HG02571 (cell line): ENCODE measurements at regions not wholly inside any gene's neighbourhood (a gene's known extent, or its start where the extent isn't known, plus 50 kb on each side); places are given as distances from the start of the nearest gene placed in this dataset.

Source experiments
- ATAC-seq: cut with Tn5 transposase; IDR thresholded peaks from one replicate; pipeline ENCODE4 v1.9.1; 2021; ENCODE audit warnings: mild to moderate bottlenecking, moderate library complexity; ENCODE audit not compliant: unreplicated experiment

- ATAC-seq = no peak
Observed at GRCh38 chr1:234941321-234942011, 187.2 kb downstream of the TOMM20 start.

- ATAC-seq = no peak
Observed at GRCh38 chr1:234940841-234941240, 187.8 kb downstream of the TOMM20 start.

GRCh38 chr1:234938924-234939323 is 189.7 kb downstream of the TOMM20 start:
- ATAC-seq = no peak

DNA sequence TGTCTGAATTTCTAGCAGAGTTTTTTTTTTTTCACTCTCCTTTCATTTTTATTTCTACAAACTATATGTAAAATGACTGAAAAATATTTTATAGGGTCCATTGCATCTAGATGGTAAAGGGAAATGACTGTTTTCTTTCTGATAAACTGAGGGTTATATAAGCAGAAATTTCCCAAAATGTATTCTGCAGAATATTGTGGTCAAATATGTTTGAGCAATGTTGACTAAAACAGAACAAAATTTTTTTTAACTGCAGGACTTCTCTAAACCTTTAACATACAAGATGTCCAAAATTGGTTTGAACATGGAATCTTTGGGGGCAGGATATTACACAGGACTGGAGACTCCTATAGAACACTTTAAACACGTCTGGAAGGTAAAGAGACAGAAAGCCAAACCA is 190.5 kb downstream of the TOMM20 start:
- no peak for ATAC-seq

DNA sequence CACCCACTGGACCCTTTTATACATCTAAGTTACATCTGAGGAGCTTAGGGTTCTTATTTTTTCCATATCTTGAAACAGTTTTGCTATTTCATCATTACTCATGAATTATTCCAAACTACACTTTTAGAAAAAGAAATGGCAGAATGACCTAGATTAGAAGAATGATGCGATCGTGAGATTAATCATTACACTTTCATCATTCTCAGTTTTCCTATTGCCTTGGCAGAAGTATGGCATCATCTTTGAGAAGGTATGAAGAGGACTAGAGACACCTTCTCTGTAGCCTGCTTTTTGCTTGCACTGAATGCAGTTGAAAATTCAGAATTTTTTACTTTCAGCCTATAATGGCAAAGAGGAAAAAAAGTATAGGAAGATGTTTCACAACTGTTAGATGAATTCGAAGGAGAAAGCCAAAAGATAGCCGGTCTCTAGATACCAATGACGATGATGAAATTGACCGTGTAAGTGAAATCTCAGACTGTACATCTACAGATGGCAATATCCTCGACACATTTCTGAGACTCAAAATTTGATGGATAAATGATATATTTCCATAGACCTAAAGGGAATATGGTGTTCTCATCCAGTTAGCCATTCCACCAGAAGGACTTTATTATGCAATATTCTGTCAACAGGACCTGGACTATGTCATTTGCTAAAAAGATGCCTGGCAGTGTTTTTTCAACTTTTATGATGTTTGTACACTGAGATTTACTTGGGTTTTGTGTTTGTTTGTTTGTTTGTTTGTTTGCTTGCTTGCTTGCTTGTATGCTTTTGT is 191.8 kb downstream of the TOMM20 start:
- ATAC-seq = no peak

GRCh38 chr1:234934611-234935033 is 194.0 kb downstream of the TOMM20 start:
- no peak for ATAC-seq

GRCh38 chr1:234933475-234933874 is 195.2 kb downstream of the TOMM20 start:
- peak; percentile 87 for ATAC-seq

GRCh38 chr1:234932511-234933430 is 195.9 kb downstream of the TOMM20 start:
- peak; percentile 30 for ATAC-seq

DNA sequence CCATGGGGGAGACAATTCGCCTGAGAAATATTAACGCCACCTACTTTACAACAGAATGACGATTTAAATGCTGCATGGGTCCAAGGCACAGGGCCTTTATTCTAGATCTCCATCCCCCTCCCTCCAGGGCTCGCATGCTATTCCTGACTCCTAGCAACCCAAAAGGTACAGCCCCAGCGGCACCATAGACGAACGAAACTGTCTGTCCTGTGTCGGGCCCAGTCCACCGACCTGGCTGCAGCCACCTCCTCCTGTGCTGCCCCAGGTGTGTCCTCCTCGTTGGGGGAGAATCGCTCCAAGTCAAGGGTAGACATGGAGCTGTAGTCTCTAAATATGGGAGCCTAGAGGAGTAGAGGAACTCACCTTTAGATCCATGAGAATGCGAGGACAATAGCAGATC is 196.5 kb downstream of the TOMM20 start:
- ATAC-seq = no peak

- ATAC-seq = no peak
Observed at GRCh38 chr1:234931404-234931973, 197.1 kb downstream of the TOMM20 start.

DNA sequence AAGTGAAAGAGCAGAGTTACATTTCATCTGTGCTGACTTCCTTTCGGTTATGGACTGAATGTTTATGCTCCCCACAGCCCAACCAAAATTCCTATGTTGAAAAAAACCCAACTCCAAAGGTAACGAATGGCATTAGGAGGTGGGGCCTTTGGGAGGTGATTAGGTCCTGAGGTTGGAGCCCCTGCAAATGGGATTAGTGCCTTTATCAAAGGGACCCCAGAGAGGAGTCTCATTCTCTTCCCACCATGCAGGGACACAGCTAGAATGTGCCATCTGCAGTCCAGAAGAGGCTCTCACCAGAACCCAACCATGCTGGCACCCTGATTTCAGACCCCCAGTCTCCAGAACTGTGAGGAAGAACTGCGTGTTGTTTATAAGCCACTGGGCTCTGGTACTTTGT is 199.3 kb downstream of the TOMM20 start:
- no peak for ATAC-seq

DNA sequence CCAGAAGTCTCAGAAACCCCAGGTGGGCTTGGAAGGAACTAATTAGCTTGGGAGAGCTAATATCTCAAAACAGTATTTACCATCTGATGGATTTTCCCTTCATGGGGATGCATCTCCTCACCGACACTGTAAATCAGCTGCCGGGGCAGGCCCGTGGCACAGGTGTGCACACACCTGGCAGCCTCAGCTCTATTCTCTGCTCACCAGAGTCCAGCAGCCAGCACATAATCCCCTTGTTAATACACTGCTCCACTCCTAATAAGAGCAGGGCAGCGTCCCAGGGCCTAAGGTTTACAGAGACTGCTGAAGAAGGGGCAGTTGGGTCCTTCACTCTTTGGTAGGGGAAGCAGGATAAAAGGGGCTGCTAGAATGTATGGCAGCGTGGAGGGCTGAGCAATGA is 200.0 kb downstream of the TOMM20 start:
- ATAC-seq = no peak

DNA sequence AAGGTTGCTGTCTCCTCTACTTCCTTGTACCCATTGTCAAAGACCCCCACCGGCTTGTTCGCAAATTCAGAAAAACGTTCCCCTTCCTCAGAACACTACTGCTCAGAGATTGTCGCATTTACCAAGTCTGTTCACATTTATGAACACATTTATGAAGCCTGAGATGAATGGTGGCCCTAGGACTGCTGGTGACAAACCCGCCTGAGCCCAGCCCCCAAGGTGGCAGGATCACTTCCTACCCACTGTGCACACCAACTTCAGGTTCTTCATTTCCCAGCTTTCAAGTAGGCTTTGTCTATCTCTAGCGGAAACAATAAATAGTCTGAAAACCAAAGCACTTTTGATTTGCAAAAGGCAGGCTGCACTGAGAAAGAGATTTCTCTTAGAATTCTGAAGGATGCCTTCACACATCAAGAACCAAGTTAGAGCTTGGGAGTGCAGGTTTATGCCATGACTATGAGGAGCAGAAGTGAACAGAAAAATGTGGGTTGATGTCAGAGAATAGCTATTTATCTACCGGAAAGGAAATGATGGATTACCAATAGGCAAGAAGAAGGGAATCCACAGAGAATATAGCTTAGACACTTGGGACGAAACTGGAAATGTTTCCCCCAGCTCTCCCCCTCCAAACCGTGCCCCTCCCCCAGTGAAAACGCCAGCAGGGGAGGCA is 200.5 kb downstream of the TOMM20 start:
- no peak for ATAC-seq

- ATAC-seq = peak; percentile 11
Observed at GRCh38 chr1:234927312-234927970, 201.2 kb downstream of the TOMM20 start.

- ATAC-seq = peak; percentile 82
Observed at GRCh38 chr1:234926559-234927311, 201.9 kb downstream of the TOMM20 start.

- no peak for ATAC-seq
Observed at GRCh38 chr1:234926264-234926558, 202.4 kb downstream of the TOMM20 start.

DNA sequence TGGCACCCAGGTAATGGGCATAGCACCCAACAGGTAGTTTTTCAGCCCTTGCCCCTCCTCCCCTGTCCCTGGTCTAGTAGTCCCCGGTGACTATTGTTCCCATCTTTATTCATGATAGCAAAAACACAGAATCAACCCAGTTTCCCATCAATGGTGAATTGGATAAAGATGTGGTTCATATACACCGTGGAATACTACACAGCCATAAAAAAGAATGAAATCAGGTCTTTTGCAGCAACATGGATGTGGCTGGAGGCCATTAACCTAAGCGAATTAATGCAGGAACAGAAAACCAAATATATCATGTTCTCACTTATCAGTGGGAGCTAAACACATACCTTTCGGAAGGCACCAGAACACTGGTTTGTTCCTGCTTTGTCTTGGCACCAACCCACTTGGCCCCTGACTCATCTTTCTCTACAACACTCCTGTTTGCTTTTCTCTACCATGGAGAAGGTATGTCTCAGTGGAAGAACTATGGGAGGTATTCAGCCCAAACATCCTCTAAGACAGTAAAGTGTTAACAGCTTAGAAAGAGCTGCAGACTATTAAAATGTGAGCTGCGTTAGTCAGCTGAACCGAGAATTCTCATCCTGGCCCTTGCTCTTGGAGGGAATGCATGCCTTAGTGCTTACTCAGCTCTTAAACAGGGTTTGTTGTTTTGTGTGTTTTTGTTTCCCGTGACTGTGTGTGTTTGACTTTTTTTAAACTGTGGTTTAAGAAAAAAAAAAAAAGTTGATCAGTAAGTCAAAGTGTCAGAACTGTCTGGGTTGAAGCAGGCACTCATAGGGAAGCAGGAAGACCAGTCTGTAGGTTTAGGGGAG is 203.0 kb downstream of the TOMM20 start:
- ATAC-seq = no peak
